Fibroblast of lung (primary cell): ENCODE measurements at regions not wholly inside any gene's neighbourhood (a gene's known extent, or its start where the extent isn't known, plus 50 kb on each side); places are given as distances from the start of the nearest gene placed in this dataset.

Experiments
- DNase-seq, 2 donors: peaks; one replicate each; pipeline versions ENCODE4 v3.0.0 to v3.0.0-alpha.2; 2010; ENCODE audit warnings: low read depth in 2 of 2
- H2AFZ ChIP-seq: 2 replicates; pipeline ENCODE4 v1.5.1; 2012; ENCODE audit warnings: low read length, control low read depth, inconsistent platforms
- H3K27ac ChIP-seq: 2 replicates; pipeline ENCODE4 v1.5.1; 2011; ENCODE audit warnings: low read length, control low read depth; ENCODE audit not compliant: insufficient read depth
- H3K27me3 ChIP-seq: 2 replicates; pipeline ENCODE4 v1.5.1; 2011; ENCODE audit warnings: mild to moderate bottlenecking, low read length; ENCODE audit not compliant: control insufficient read depth, insufficient read depth
- H3K36me3 ChIP-seq: 2 replicates; pipeline ENCODE4 v1.5.1; 2011; ENCODE audit warnings: low read length; ENCODE audit not compliant: control insufficient read depth, insufficient read depth
- H3K4me1 ChIP-seq: 2 replicates; pipeline ENCODE4 v1.5.1; 2011; ENCODE audit warnings: low read length; ENCODE audit not compliant: control insufficient read depth, insufficient read depth; ENCODE audit errors: extremely low read depth
- H3K4me2 ChIP-seq: 2 replicates; pipeline ENCODE4 v1.5.1; 2011; ENCODE audit warnings: low read length, control low read depth; ENCODE audit not compliant: insufficient read depth; ENCODE audit errors: extremely low read depth
- H3K4me3 ChIP-seq, 4 experiments: fragments of 200-600 bp in 1 of 4; sonication (generic) in 1 of 4; replicated peaks in 1 of 4; 2 replicates each; pipeline ENCODE4 v1.5.1; 2011 to 2016; ENCODE audit warnings: low read length in 4 of 4, low read depth in 3 of 4, mild to moderate bottlenecking in 3 of 4, control low read depth in 2 of 4, inconsistent platforms in 1 of 4, mixed read lengths in 1 of 4; ENCODE audit not compliant: insufficient read depth in 1 of 4; ENCODE audit errors: control extremely low read depth in 1 of 4
- H3K79me2 ChIP-seq: 2 replicates; pipeline ENCODE4 v1.5.1; 2012; ENCODE audit warnings: mild to moderate bottlenecking, low read length, inconsistent platforms; ENCODE audit not compliant: control insufficient read depth, insufficient read depth
- H3K9ac ChIP-seq: 2 replicates; pipeline ENCODE4 v1.5.1; 2011; ENCODE audit warnings: mild to moderate bottlenecking, low read length, control low read depth; ENCODE audit not compliant: insufficient read depth
- H3K9me3 ChIP-seq: 2 replicates; pipeline ENCODE4 v1.5.1; 2012; ENCODE audit warnings: low read depth, low read length; ENCODE audit not compliant: control insufficient read depth, insufficient read depth
- H4K20me1 ChIP-seq: 2 replicates; pipeline ENCODE4 v1.5.1; 2011; ENCODE audit warnings: low read length; ENCODE audit not compliant: control insufficient read depth, insufficient read depth; ENCODE audit errors: extremely low read depth
- EZH2 ChIP-seq: IDR thresholded peaks from 2 replicates; pipeline ENCODE4 v1.5.1; 2012; ENCODE audit warnings: low read length, control low read depth, mild to moderate bottlenecking; ENCODE audit errors: missing control alignments
- TF ChIP-seq, protein P1 (sequence below), 2 donors: IDR thresholded peaks in 1 of 2; conservative IDR thresholded peaks in 1 of 2; 1 replicate in 1 of 2; 2 replicates in 1 of 2; pipeline ENCODE4 v1.5.1; 2011 to 2012; ENCODE audit warnings: low read length in 2 of 2, control low read depth in 1 of 2, inconsistent platforms in 1 of 2, low read depth in 1 of 2, mild to moderate bottlenecking in 1 of 2

DNA sequence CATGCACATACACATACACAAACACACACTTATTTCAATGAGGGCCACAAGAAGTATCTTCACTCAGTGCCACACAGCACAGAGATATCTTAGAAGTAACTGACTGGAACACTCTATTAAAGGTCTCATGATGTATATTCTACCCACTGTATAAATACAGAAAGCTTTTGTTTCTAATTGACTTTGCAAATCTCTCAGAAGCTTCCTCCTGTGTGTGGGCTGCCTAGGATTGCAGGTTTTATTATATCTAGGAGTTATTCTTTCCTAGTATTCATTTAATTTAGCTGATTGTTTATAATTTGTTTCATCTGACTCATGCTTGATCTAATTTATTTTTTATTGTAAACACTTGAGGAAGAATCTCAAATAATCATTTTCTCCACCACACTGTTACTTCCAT lies 262.4 kb upstream of the ACTBL2 start:
- H3K4me2 ChIP-seq = no peak overlapping the region
- H3K27ac ChIP-seq = no peak overlapping the region
- DNase-seq = no peak

DNA sequence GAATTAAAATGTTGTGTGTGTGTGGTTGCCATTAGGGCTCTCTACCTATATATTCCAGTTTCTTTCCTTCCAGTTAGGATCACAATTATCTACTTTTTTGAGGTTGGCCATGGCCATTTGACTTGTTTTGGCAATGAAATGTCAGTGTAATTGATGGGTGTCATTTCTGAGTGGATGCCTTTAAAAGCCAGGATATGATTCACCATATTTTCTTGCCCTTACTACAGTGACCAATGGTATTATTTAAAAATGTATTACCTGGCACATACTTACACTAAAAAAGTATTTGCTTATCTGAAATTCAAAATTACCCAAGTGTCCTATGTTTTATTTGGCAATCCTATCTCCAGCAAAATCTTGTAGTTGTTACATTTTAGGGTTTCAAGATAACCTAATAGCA lies 258.7 kb upstream of the ACTBL2 start:
- H3K4me1 ChIP-seq = peaks cover 4% of the 10 kb centered on the region
- no peaks in the 10 kb centered on the region for H3K79me2 ChIP-seq
- no peaks in the 10 kb centered on the region for H4K20me1 ChIP-seq
- H3K27me3 ChIP-seq = no peaks in the 10 kb centered on the region
- H3K9me3 ChIP-seq = no peaks in the 10 kb centered on the region
- H3K27ac ChIP-seq = no peak overlapping the region
- H3K36me3 ChIP-seq = no peaks in the 10 kb centered on the region
- TF ChIP-seq, protein P1, sequence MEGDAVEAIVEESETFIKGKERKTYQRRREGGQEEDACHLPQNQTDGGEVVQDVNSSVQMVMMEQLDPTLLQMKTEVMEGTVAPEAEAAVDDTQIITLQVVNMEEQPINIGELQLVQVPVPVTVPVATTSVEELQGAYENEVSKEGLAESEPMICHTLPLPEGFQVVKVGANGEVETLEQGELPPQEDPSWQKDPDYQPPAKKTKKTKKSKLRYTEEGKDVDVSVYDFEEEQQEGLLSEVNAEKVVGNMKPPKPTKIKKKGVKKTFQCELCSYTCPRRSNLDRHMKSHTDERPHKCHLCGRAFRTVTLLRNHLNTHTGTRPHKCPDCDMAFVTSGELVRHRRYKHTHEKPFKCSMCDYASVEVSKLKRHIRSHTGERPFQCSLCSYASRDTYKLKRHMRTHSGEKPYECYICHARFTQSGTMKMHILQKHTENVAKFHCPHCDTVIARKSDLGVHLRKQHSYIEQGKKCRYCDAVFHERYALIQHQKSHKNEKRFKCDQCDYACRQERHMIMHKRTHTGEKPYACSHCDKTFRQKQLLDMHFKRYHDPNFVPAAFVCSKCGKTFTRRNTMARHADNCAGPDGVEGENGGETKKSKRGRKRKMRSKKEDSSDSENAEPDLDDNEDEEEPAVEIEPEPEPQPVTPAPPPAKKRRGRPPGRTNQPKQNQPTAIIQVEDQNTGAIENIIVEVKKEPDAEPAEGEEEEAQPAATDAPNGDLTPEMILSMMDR (conservative IDR thresholded peaks at IDR 0.05 in 1 of 2, IDR thresholded peaks at IDR 0.05 in 1 of 2; ENCODE audit: low read depth in 1 of 2, low read length in 2 of 2) = no peak
- no peak for TF ChIP-seq EZH2
- no peak for DNase-seq
- H3K4me2 ChIP-seq = no peak overlapping the region
- H2AFZ ChIP-seq = no peak overlapping the region
- H3K4me3 ChIP-seq = no peak overlapping the region
- H3K9ac ChIP-seq = no peak overlapping the region

More for the DNA sequence above, 262.4 kb upstream of the ACTBL2 start:
- no peaks in the 10 kb centered on the region for H3K36me3 ChIP-seq
- TF ChIP-seq, protein P1 (conservative IDR thresholded peaks at IDR 0.05 in 1 of 2, IDR thresholded peaks at IDR 0.05 in 1 of 2; ENCODE audit: low read depth in 1 of 2, low read length in 2 of 2) = no peak
- no peak for TF ChIP-seq EZH2
- no peaks in the 10 kb centered on the region for H4K20me1 ChIP-seq
- H3K9me3 ChIP-seq = no peaks in the 10 kb centered on the region
- H3K79me2 ChIP-seq = no peaks in the 10 kb centered on the region
- H3K4me3 ChIP-seq = no peak overlapping the region
- H3K27me3 ChIP-seq = no peaks in the 10 kb centered on the region
- no peak overlapping the region for H2AFZ ChIP-seq
- H3K4me1 ChIP-seq = peaks cover 4% of the 10 kb centered on the region
- H3K9ac ChIP-seq = no peak overlapping the region

DNA sequence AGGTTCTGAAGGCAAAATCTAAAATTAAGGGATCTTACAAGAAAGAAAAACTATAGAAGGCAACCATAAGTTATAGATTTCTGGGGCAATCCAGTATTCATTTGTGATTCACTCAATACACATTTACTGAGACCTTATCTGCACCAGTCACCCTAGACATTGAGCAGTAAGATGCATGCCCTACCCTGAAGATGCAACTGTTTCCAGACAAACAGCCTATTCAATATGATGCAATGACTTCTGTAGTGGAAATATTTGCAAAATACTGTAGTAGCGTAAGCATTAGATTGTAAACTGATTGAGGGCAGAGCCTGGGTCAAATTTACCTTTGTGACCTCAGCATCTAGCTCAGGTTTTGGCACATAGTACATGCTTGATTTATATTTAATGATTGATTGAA lies 256.2 kb upstream of the ACTBL2 start:
- no peak for TF ChIP-seq EZH2
- Histone ChIP-seq H3K4me3 (no peak overlapping the region), H3K4me1 (peaks cover 6% of the 10 kb centered on the region), H3K79me2 (no peaks in the 10 kb centered on the region), H3K27ac (no peak overlapping the region), H3K4me2 (no peak overlapping the region), H3K36me3 (no peaks in the 10 kb centered on the region), H4K20me1 (no peaks in the 10 kb centered on the region), H3K9me3 (no peaks in the 10 kb centered on the region), H3K9ac (no peak overlapping the region), H3K27me3 (no peaks in the 10 kb centered on the region), H2AFZ (no peak overlapping the region)
- no peak for DNase-seq
